Right atrium auricular region (tissue), 2 donors: ENCODE measurements at regions not wholly inside any gene's neighbourhood (a gene's known extent, or its start where the extent isn't known, plus 50 kb on each side); places are given as distances from the start of the nearest gene placed in this dataset.
A peak's percentile ranks its signal among the peaks of the same experiment; 100 is the strongest.

Source experiments
- DNase-seq: peaks from one replicate; pipeline ENCODE4 v3.0.0-alpha.2; 2019; ENCODE audit warnings: low spot score
- H3K27ac ChIP-seq, 2 donors: fragments of 200-600 bp; sonication (generic); 1 replicate in 1 of 2; 2 replicates in 1 of 2; pipeline ENCODE4 v1.5.1; 2016 to 2019
- H3K27me3 ChIP-seq, 2 donors: fragments of 200-600 bp; sonication (generic); one replicate each; pipeline versions ENCODE4 v1.5.1 to v1.6.0; 2017 to 2019
- H3K36me3 ChIP-seq: fragments of 200-600 bp; sonication (generic); one replicate; pipeline ENCODE4 v1.5.1; 2016
- H3K4me1 ChIP-seq, 2 donors: fragments of 200-600 bp; sonication (generic); one replicate each; pipeline versions ENCODE4 v1.5.1 to v1.6.0; 2017 to 2019
- H3K4me3 ChIP-seq, 2 donors: fragments of 200-600 bp; sonication (generic); 1 replicate in 1 of 2; 2 replicates in 1 of 2; pipeline ENCODE4 v1.5.1; 2017 to 2019; ENCODE audit warnings: mild to moderate bottlenecking in 1 of 2, moderate library complexity in 1 of 2
- H3K9me3 ChIP-seq, 2 donors: fragments of 200-600 bp; sonication (generic); one replicate each; pipeline ENCODE4 v1.5.1; 2019
- TF ChIP-seq, protein P1 (sequence below), 2 donors: fragments of 200-600 bp; sonication (generic); IDR thresholded peaks; one replicate each; pipeline ENCODE4 v1.5.1; 2019; ENCODE audit warnings: antibody characterized with exemption in 2 of 2

- TF ChIP-seq, protein P1, sequence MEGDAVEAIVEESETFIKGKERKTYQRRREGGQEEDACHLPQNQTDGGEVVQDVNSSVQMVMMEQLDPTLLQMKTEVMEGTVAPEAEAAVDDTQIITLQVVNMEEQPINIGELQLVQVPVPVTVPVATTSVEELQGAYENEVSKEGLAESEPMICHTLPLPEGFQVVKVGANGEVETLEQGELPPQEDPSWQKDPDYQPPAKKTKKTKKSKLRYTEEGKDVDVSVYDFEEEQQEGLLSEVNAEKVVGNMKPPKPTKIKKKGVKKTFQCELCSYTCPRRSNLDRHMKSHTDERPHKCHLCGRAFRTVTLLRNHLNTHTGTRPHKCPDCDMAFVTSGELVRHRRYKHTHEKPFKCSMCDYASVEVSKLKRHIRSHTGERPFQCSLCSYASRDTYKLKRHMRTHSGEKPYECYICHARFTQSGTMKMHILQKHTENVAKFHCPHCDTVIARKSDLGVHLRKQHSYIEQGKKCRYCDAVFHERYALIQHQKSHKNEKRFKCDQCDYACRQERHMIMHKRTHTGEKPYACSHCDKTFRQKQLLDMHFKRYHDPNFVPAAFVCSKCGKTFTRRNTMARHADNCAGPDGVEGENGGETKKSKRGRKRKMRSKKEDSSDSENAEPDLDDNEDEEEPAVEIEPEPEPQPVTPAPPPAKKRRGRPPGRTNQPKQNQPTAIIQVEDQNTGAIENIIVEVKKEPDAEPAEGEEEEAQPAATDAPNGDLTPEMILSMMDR (IDR thresholded peaks at IDR 0.05): no peak
- Histone ChIP-seq H3K9me3 (no peaks in the 10 kb centered on the region), H3K4me1 (no peaks in the 10 kb centered on the region), H3K27me3 (no peaks in the 10 kb centered on the region), H3K36me3 (no peaks in the 10 kb centered on the region), H3K27ac (no peak overlapping the region), H3K4me3 (no peak overlapping the region)
- DNase-seq: peak; percentile 30
Observed at GRCh38 chr12:12019881-12020280, 50.9 kb upstream of the BCL2L14 start.

- Histone ChIP-seq H3K27ac (no peak overlapping the region), H3K4me3 (no peak overlapping the region), H3K27me3 (no peaks in the 10 kb centered on the region), H3K4me1 (no peaks in the 10 kb centered on the region), H3K9me3 (no peaks in the 10 kb centered on the region), H3K36me3 (no peaks in the 10 kb centered on the region)
- no peak for DNase-seq
- TF ChIP-seq, protein P1 (IDR thresholded peaks at IDR 0.05): no peak
Observed at GRCh38 chr12:12020762-12021161, 50.0 kb upstream of the BCL2L14 start.
